Activated naive CD8-positive, alpha-beta T cell treated with anti-CD3 and anti-CD28 coated beads, Interleukin-2, amount 50 U/mL, for 24 hours (primary cell): ENCODE measurements at regions not wholly inside any gene's neighbourhood (a gene's known extent, or its start where the extent isn't known, plus 50 kb on each side); places are given as distances from the start of the nearest gene placed in this dataset.

ENCODE experiments used
- ATAC-seq: fragments of 150-1000 bp; cut with Tn5 transposase; one replicate; pipeline ENCODE4 v1.10.0; 2021
- DNase-seq: peaks from one replicate; pipeline ENCODE4 v3.0.0; 2021
- H3K27ac Mint-ChIP-seq: one replicate; pipeline ENCODE4 v1.8.0; 2021; ENCODE audit warnings: mild to moderate bottlenecking, mixed read lengths
- H3K27me3 Mint-ChIP-seq: one replicate; pipeline ENCODE4 v1.8.0; 2021; ENCODE audit warnings: mixed read lengths
- H3K36me3 Mint-ChIP-seq: one replicate; pipeline ENCODE4 v1.8.0; 2021; ENCODE audit warnings: low read depth, mixed read lengths
- H3K4me1 Mint-ChIP-seq: one replicate; pipeline ENCODE4 v1.8.0; 2021; ENCODE audit warnings: mixed read lengths
- H3K4me3 Mint-ChIP-seq: one replicate; pipeline ENCODE4 v1.8.0; 2021; ENCODE audit warnings: mild to moderate bottlenecking, moderate library complexity, mixed read lengths
- H3K9me3 Mint-ChIP-seq: one replicate; pipeline ENCODE4 v1.8.0; 2021; ENCODE audit warnings: mixed read lengths

DNA sequence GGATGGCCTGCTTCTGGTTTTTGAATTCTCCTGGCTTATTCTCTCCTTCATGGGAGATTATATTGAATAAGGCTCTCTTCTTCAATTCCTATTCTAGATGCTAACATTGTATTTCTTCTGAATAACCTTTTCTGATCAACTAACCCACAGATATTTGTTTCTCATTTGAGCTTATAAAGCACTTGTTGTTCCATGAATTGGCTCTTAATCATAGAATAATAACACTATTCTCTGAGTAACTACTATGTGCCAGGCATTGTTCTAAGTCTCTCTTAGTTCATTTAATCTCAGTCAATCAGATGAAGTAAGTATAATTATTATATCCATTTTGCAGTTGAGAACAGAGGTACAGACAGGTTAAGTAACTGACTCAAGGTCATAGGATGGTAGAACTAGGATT, 136.3 kb upstream of the MLIP start:
- Mint-ChIP-seq H3K27ac (no peak overlapping the region), H3K4me1 (no peaks in the 10 kb centered on the region), H3K27me3 (peaks cover 11% of the 10 kb centered on the region), H3K36me3 (no peaks in the 10 kb centered on the region), H3K9me3 (no peaks in the 10 kb centered on the region), H3K4me3 (no peak overlapping the region)
- ATAC-seq (no peak), DNase-seq (no peak)

DNA sequence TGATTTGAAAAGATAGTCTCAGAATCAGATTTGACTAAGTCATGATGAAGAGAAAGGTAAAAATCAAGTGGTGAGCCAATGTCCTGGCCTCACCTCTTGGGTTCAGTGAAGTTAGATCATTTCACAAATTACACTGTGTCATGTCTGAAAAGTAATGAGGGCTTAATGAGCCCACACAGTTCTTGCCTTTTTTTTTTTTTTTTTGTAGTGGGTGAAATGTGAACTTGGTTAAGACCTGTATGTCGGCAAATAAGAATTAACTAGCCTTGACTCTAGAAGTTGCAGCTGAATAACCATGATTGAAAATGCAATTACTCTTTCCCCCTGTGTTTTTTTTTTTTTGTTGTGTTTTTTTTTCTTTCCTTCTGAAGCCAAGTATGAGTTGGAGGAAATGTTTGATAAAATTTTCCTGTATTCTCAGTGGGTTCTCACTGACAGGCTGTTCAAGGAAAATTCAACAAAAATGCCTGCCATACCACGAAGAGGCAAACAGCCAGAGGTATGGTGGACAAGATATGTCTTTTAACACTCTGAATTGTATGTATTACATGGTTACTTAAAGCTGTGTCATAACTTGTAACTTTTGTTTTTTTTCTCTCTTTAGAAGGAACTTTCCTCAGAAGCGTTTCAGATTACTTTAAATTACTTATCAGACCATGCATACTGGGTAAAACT, 135.2 kb upstream of the MLIP start:
- DNase-seq (no peak), ATAC-seq (no peak)
- Mint-ChIP-seq H3K4me3 (no peak overlapping the region), H3K4me1 (no peaks in the 10 kb centered on the region), H3K9me3 (no peaks in the 10 kb centered on the region), H3K36me3 (no peaks in the 10 kb centered on the region), H3K27me3 (peaks cover 9% of the 10 kb centered on the region), H3K27ac (no peak overlapping the region)

DNA sequence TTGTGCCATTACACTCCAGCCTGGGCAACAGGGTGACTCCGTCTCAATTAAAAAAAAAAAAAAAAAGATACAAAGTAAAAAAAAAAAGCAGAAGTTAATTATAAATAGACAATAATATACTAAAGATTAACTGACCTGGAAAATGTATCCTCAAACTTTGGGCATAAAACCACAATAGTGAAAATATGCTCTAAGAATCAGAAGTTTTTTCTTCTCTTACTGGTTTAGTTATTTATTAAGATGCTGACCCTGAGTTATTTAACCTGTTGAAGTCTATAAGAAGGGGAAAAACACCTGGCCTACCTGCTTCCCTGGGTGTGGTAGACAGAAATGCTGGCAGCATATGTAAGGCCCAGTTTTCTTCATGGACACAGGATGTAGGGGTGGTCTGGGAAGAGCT, 133.7 kb upstream of the MLIP start:
- ATAC-seq (no peak), DNase-seq (no peak)
- peaks cover 6% of the 10 kb centered on the region for H3K27me3 Mint-ChIP-seq
- no peaks in the 10 kb centered on the region for H3K4me1 Mint-ChIP-seq
- no peak overlapping the region for H3K27ac Mint-ChIP-seq
- no peaks in the 10 kb centered on the region for H3K36me3 Mint-ChIP-seq
- no peak overlapping the region for H3K4me3 Mint-ChIP-seq
- H3K9me3 Mint-ChIP-seq: no peaks in the 10 kb centered on the region

DNA sequence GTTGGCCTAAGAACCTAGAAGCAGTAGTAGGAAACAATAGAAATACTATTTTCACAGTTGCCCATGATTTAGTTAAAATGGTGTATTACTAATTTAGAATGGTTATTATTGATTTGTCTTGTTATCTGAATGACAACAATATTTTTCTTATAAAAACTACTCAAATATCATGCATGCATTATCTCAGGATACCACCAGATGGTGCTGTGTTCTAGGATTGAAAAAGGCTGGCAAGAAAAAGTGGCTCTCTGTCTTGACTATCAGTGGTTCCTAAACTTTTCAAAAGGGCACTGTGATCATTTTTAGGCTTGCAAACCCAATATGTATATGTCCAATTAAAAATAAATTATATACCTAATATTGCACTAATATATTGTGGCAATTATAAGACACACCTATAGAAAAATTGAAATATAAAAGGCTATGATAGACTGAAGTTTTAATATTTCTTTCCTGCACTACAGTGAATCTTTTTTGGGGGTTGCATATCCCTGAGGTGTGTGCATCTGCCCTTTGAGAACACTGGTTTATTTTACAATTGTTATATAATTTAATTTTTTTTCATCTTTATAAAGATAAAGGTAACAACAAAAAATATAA, 131.7 kb upstream of the MLIP start:
- no peaks in the 10 kb centered on the region for H3K36me3 Mint-ChIP-seq
- no peak overlapping the region for H3K27ac Mint-ChIP-seq
- no peak for ATAC-seq

DNA sequence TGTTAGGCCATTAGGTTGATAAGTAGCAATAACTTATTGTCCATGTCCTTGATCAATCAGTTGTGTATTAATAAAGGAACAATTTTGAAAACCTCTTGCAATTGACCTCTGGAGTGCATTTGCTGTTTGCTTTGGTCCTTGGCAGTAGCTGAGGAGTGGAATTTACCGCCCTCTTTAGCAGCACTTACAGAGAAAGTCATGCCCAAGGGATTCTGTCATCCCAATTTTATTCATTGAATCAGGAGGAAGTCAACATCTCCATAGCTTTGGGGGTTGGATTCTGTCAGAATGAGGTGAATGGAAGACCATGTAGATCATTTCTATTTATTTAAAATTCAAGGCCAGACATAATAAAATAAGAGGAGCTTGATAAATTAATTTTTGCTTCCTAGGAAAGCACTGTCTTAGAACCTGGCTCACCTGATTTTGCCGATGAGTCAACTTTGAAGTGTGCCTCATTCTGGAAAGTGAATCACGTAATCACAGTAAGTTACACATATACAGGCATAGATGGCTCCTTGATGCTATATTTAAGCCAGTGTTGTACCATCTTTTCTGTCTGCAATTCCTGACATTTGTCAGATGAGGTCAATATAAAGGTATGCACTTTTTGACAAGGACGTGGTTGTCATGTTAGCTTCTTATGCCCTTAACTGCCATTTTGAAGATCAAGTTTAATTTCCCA, 128.7 kb upstream of the MLIP start:
- H3K36me3 Mint-ChIP-seq: no peaks in the 10 kb centered on the region
- ATAC-seq (no peak), DNase-seq (no peak)
- no peak overlapping the region for H3K4me3 Mint-ChIP-seq
- no peaks in the 10 kb centered on the region for H3K9me3 Mint-ChIP-seq
- H3K27ac Mint-ChIP-seq: no peak overlapping the region
- H3K4me1 Mint-ChIP-seq: no peaks in the 10 kb centered on the region
- H3K27me3 Mint-ChIP-seq: peaks cover 7% of the 10 kb centered on the region

More for the DNA sequence above, 131.7 kb upstream of the MLIP start:
- Mint-ChIP-seq H3K4me3 (no peak overlapping the region), H3K4me1 (no peaks in the 10 kb centered on the region), H3K27me3 (peaks cover 4% of the 10 kb centered on the region), H3K9me3 (no peaks in the 10 kb centered on the region)
- no peak for DNase-seq

DNA sequence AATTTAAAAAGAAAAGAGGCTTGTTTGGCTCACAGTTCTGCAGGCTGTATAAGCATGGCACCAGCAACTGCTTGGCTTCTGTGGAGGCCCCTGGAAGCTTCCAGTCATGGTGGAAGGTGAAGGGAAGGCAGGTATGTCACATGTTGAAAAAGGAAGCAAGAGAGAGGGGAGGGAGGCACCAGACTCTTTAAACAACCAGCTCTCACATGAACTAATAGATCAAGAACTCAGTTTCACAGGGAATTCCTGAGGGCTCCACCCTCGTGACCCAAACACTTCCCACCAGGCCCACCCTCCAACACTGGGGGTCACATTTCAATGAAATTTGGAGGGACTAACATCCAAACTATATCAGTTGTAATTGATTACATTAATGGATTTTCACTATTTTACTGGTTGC, 127.9 kb upstream of the MLIP start:
- DNase-seq: no peak
- H3K4me1 Mint-ChIP-seq: no peaks in the 10 kb centered on the region
- peaks cover 6% of the 10 kb centered on the region for H3K27me3 Mint-ChIP-seq
- no peak for ATAC-seq
- no peak overlapping the region for H3K27ac Mint-ChIP-seq
- no peak overlapping the region for H3K4me3 Mint-ChIP-seq
- H3K36me3 Mint-ChIP-seq: no peaks in the 10 kb centered on the region
- no peaks in the 10 kb centered on the region for H3K9me3 Mint-ChIP-seq

DNA sequence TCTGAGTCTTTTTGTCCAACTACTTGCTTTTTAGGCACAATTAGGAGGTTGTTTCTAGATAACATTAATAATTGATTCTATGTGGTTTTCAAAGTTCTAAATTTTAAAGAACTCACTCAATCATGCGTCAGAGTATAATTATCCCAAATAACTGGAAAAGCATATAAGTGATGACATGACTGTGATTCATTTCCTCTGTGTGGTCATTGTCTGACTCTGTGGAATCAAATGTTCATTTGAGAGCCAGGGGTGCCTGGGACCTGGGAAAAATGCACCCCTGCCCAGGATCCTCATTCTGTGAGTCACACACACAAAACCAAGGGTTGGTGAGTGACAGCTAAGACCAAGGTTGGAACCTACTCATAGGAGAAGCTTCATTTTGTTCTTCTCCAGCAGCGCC, 127.1 kb upstream of the MLIP start:
- ATAC-seq (no peak), DNase-seq (no peak)
- H3K9me3 Mint-ChIP-seq: no peaks in the 10 kb centered on the region
- peaks cover 6% of the 10 kb centered on the region for H3K27me3 Mint-ChIP-seq
- H3K4me3 Mint-ChIP-seq: no peak overlapping the region
- no peaks in the 10 kb centered on the region for H3K4me1 Mint-ChIP-seq
- H3K36me3 Mint-ChIP-seq: no peaks in the 10 kb centered on the region
- H3K27ac Mint-ChIP-seq: no peak overlapping the region

DNA sequence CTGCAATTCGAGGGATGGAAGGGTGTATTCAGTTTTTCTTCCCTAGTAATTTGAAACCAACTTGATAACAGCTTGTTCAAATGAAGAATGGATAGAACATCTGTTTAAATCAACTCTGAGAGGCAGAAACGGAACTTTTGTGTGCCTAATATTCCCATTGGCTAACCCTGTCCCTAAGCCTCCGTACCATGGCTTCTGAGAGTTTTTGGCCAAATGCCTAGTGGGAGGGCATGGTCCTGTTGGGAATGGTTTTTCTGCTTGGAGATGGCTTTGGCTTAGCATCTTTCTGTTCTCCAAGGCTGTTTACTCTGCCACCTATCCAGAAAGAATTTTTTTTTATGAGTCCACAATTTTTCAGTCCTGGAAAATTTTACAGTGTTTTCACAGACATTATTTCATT, 126.7 kb upstream of the MLIP start:
- Mint-ChIP-seq H3K27me3 (peaks cover 6% of the 10 kb centered on the region), H3K4me3 (no peak overlapping the region), H3K4me1 (no peaks in the 10 kb centered on the region), H3K27ac (no peak overlapping the region), H3K9me3 (no peaks in the 10 kb centered on the region), H3K36me3 (no peaks in the 10 kb centered on the region)
- no peak for DNase-seq
- no peak for ATAC-seq

DNA sequence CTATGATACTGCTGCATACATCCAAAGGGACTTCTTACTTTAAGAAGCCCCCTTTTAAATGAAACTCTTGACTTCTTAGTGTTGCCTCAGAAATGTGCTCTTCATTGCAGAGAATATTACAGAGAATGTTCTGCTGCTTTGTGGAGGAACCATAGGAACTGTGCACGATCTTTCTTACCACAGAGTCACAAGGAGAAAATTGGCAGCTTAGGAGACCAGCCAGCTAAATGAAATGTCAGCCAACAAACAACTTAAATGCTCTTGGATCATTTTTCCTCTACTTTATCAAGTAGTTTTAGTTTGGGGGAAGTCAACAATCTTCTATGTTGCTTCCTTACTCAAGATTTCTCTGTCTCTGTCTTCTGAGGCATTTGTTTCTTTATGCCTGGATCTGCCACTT, 125.9 kb upstream of the MLIP start:
- H3K4me3 Mint-ChIP-seq: no peak overlapping the region
- ATAC-seq (no peak), DNase-seq (no peak)
- H3K9me3 Mint-ChIP-seq: no peaks in the 10 kb centered on the region
- H3K36me3 Mint-ChIP-seq: no peaks in the 10 kb centered on the region
- no peaks in the 10 kb centered on the region for H3K4me1 Mint-ChIP-seq
- H3K27ac Mint-ChIP-seq: no peak overlapping the region
- H3K27me3 Mint-ChIP-seq: peaks cover 6% of the 10 kb centered on the region

DNA sequence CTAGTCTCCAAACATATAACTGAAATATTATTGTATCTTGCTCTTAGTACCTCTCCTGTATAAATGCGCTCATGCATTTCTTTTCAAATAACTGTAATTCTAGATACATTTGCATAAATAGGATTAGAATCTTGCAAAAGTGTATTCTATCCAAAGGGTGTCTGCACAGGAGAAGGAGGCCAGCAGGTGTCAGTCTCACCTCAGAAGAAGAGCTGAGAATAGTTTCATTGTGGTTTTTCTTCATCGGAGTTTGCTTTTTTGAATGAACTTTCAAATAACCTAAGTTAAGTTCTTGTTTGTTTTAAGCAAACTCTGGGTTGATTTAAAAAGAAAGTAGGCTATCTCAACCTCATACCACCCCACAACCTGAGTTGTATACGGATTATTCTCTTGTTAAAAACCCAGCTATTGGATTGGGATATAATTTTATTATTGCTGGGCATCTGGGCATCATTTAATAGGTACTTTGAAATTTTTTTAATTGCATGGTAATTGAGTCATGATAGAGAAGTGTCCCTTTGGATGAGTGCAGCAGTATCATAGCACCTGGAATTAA, 125.0 kb upstream of the MLIP start:
- H3K9me3 Mint-ChIP-seq: no peaks in the 10 kb centered on the region

DNA sequence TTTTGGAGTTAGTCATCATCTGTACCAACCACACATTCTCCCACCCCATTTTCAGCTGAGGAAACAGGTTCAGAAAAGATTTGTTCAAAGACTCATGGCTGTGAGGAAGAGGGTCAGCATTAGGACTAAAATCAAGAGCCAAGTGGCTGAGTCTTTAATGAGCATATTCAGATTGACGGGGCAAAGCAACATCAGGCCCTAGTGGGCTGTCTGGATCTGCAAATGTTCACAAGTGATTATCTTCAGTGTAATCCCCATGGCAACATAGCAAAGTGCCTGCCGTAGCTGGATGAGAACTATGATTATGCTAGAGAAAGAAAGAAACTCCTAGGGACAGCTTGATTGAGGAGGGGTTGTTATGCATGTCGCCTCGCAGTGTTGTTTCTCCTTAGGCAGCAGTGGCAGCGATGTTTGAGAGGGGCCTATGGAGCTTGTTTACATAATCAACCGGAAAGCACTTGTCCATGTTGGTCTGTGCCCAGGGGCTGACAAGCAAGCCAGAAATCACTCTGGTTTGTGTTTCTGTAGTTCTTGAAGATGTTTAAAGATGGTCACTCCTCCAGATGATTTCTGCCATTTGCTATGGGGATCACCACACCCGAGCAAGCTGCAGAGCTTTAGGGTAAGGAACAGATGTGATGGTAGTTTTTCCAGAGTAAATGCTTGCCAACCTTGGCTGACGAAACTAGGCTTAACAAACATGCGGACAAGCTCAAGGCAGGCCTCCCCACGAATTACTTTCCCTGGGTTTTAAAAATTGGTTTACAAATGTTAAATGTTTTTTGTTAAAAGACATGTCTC, 124.3 kb upstream of the MLIP start:
- DNase-seq: no peak
- H3K4me3 Mint-ChIP-seq: no peak overlapping the region

More for the DNA sequence above, 125.0 kb upstream of the MLIP start:
- no peak for ATAC-seq
- Mint-ChIP-seq H3K4me3 (no peak overlapping the region), H3K27me3 (peaks cover 6% of the 10 kb centered on the region), H3K36me3 (no peaks in the 10 kb centered on the region), H3K4me1 (no peaks in the 10 kb centered on the region), H3K27ac (no peak overlapping the region)
- peak; percentile 2 for DNase-seq

DNA sequence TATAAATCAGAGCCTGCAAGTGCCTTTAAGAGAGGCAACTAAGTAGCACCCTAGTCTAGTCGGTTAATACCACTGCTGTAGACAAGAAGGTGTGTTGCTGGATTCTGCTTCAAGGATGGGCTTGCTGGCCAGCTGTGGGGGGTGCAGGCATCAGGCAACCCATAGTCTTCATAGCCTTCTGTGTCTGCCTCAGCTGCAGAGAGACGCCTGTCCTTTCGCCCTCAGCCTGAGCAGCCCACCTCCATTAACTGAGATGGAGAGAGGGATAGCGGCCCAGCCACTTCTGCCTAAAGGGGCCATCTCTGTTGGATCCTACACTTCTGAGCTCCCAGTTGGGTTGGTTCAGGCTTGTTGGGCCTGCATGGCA, 123.7 kb upstream of the MLIP start:
- DNase-seq: no peak
- Mint-ChIP-seq H3K4me1 (no peaks in the 10 kb centered on the region), H3K4me3 (no peak overlapping the region), H3K36me3 (no peaks in the 10 kb centered on the region), H3K27me3 (peaks cover 6% of the 10 kb centered on the region), H3K9me3 (no peaks in the 10 kb centered on the region), H3K27ac (no peak overlapping the region)
- no peak for ATAC-seq

More for the DNA sequence above, 124.3 kb upstream of the MLIP start:
- no peaks in the 10 kb centered on the region for H3K9me3 Mint-ChIP-seq
- H3K27me3 Mint-ChIP-seq: peaks cover 6% of the 10 kb centered on the region
- no peaks in the 10 kb centered on the region for H3K36me3 Mint-ChIP-seq
- no peak for ATAC-seq
- no peaks in the 10 kb centered on the region for H3K4me1 Mint-ChIP-seq
- H3K27ac Mint-ChIP-seq: no peak overlapping the region

DNA sequence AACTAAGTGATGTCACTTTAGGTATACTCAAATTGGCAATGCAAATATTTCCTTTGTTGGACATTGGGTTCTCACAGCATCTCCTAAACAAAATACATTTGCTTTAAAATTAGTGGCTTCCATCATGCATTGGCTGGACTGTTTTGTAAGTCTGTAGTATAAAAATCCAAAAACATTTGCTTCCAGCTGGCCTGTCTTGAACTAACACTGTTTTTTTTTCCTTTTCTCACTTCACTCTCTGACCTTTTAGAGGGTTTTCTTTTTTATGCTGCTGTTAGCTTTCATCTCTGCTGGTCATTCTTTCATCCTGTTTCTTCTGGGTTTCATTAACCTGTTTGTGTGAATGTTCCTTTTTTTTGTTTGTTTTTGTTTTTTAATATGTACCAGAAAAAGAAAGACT, 121.7 kb upstream of the MLIP start:
- no peak for ATAC-seq
- H3K27ac Mint-ChIP-seq: no peak overlapping the region
- H3K27me3 Mint-ChIP-seq: peaks cover 9% of the 10 kb centered on the region
- H3K4me1 Mint-ChIP-seq: no peaks in the 10 kb centered on the region
- H3K9me3 Mint-ChIP-seq: no peaks in the 10 kb centered on the region
- no peak overlapping the region for H3K4me3 Mint-ChIP-seq
- no peak for DNase-seq
- H3K36me3 Mint-ChIP-seq: no peaks in the 10 kb centered on the region

DNA sequence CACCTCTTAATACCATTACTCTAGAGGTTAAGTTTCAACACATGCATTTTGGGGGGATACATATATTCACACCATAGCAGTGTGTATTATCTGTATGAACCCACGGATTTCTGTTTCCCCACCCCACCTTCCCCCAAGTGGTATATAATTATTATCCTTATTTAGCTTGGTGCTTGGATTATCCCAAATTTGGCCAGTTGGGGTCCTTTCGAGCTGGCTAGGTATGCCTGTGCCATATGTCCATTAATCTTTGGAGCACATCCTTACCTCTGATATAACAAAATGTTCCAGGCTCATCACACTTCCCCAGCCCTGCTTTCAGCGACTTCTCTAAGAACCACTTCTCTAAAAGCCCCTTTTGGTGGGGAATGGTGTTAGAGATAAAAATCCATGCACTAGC, 118.7 kb upstream of the MLIP start:
- H3K9me3 Mint-ChIP-seq: no peaks in the 10 kb centered on the region
- H3K4me1 Mint-ChIP-seq: no peaks in the 10 kb centered on the region
- peaks cover 3% of the 10 kb centered on the region for H3K27me3 Mint-ChIP-seq
- no peak for DNase-seq
- no peaks in the 10 kb centered on the region for H3K36me3 Mint-ChIP-seq
- no peak overlapping the region for H3K27ac Mint-ChIP-seq
- no peak overlapping the region for H3K4me3 Mint-ChIP-seq
- ATAC-seq: no peak
